GM19452 (cell line): ENCODE measurements at regions not wholly inside any gene's neighbourhood (a gene's known extent, or its start where the extent isn't known, plus 50 kb on each side); places are given as distances from the start of the nearest gene placed in this dataset.

Experiments
- ATAC-seq: cut with Tn5 transposase; IDR thresholded peaks from one replicate; pipeline ENCODE4 v1.9.1; 2021; ENCODE audit not compliant: unreplicated experiment

DNA sequence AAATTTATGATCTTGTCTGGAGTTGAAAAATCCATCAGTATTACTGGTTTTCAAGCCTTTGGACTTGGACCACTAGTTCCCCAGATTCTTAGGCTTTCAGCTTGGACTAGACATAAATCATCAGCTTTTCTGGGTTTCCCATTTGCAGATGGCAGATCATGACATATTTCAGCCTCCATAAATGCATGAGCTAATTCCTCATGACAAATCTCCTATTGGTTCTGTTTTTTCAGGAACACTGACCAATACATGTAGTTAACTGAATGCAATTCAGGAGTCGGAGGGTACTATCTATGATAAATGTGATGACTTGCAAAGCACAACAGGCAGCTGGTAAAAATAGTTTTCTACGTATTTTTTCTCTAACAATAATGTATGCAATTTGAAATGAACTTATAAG lies 635.6 kb downstream of the TRAM1L1 start:
- no peak for ATAC-seq

DNA sequence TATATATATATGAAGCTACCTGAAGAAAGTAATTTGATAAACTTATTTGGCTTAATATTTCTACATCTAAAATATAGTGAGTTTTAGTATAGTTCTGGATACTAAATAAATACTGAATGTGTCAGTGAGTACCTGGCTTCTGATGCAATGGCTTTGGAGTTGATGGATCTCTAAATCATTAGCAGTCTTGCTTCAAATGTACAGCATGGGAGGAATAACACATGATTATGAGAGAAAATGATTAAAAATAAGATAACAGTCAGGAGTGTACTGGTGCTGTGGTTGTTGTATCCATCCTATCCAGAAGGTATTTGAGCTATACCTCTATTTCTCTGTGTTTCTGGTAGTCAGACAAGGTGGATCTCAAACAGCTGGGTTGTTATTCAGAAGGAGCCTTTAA lies 641.3 kb downstream of the TRAM1L1 start:
- ATAC-seq, result no peak

DNA sequence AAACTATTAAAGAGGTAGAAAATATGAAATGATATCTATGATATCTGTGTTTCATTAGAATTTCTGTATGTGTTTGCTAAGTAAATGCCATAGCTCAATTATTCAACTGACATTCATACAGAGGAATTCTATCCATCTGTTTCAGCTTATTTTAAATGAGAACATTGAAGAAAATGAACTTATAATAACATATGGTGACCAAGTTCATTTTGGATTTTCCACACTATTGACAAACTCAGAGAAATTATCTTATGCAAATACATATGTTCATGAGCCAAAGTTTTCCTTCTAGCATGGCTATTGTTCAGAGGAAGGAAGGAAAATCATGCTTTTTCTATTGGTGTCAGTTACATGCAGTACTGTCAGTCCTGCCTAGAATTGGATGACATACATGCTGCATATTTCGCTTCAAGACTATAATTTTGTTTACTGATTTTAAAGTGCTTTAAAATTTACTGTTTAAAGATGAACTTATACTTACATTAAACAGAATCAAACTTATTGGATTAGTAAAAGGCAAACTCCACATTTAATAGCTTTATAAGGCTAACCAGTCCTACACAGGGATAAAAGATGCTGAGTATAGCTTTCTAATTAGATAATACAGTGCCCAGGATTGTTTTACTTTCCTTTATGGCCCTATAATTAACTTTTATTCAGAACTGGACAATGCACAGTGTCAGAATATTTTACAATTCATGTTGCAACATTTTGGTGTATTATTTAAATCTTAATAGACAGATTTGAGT lies 646.2 kb downstream of the TRAM1L1 start:
- ATAC-seq, result no peak

DNA sequence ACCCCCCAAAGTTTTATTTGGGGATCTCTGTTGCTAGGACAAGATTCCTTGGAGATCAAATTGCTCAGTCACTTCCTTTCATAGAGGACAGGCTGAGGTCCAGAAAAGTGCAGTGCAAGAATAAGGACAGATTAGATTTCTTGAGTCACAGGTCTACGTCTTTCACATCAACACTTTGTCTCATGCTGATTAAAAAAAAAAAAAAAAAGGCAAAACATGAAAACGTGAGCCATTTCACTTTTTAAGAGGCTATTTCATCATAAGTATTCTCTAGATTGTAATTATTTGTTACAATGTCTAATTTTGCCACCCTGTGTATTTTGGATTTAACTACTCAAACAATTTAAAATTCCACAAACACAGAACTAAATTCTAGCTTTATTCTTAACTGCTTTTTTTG lies 647.0 kb downstream of the TRAM1L1 start:
- no peak for ATAC-seq

DNA sequence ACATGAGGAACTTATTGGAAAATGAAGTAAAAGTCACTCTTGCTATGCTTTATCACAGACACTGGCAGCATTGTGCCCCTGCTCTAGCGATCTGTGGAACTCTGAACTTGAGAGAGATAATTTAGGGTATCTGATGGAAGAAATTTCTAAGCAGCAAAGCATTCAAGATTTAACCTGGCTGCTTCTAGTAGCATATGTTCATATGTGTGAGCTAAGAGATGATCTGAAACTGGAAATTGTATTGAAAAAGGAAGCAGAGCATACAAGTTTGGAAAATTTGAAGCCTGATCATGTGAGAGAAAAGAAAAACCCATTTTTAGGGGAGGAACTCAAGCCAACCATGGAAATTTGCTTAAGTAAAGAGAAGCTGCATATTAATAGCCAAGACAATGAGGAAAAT lies 657.7 kb downstream of the TRAM1L1 start:
- no peak for ATAC-seq

DNA sequence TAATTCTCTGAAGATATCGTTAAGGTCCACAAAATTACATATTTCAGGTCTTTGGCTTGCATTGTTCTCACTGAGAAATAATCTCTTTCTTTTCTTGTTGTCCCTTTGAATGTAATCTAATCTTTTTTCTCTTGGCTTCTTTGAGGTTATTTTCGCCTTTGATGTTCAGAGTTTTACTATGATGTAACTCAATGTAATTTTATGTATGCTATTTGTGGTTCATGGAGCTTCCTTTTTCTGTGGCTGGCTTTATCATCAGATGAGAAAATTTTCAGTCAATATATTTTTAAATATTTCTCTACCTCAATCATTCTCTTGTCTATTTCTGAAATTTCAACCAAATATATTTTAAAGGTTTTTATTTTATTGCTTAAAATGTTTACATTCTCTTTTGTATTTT lies 672.2 kb downstream of the TRAM1L1 start:
- no peak for ATAC-seq

DNA sequence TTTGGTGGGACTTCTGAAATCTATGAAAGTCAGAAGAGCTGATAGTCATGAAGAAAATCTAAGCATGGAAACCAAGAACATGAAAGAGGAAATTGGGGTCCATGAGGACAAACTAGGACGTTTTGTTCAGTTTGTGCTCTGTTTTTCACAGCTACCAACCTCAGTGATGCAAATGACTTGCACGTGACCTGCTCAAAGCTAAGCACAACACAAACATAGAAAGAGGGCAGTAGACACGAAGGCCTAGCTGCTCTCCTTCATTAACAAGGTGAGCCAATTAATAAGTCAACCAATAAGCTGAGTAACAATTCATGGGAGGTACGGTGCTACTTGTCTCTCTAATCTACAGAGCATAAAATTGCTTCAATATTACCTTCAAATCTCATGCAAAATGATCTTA lies 684.1 kb downstream of the TRAM1L1 start:
- no peak for ATAC-seq

DNA sequence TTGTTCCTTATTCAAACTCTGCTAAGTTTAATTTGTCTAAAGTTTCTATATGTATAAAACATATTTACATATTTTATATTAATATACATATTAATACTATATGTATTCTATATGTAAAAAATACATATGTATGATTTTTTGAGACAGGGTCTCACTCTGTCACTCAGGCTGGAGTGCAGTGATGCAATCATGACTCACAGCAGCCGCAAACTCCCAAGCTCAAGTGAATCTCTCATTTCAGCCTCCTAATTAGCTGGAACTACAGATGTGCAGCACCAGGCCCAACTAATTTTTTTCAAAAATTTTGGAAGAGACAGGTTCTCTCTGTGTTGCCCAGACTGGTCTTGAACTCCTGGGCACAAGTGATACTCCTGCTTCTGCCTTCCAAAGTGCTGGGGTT lies 684.9 kb downstream of the TRAM1L1 start:
- ATAC-seq, result no peak

DNA sequence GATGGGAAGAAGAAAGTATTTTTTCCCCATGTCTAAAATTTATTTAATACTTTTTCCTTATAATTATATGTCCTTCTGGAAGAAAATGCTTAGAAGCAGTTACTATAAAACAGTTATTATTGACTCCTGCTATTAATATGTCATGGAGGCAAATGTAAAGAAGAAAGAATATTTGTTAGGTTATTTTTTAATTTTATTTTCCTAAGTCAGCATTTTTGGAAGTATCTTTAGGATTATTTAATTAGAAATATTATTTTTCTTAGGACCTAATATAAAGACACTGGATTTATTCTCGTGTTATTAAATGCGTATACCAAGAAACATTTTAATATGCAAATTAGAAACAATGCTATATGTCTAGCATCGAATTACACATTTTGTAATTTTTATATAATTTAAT lies 687.7 kb downstream of the TRAM1L1 start:
- ATAC-seq, result no peak

DNA sequence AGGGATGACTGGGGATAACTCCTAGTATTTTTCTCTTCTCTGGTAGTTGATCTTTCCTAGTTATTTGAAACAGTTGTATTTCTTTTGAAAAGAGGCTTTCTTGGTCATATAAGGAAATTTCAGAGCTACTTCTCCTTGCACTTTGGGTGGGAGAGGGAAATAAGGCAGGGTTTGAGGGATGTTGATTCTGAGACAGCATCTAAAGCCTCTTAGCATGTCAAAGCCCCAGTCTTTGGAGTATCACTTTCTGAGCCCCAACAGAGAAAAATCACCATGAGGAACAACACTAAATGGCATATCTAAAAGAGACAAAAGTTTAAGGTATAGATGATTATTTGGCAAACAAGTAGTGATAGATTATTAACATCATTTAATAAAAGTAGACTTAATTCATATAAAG lies 688.1 kb downstream of the TRAM1L1 start:
- ATAC-seq, result no peak

DNA sequence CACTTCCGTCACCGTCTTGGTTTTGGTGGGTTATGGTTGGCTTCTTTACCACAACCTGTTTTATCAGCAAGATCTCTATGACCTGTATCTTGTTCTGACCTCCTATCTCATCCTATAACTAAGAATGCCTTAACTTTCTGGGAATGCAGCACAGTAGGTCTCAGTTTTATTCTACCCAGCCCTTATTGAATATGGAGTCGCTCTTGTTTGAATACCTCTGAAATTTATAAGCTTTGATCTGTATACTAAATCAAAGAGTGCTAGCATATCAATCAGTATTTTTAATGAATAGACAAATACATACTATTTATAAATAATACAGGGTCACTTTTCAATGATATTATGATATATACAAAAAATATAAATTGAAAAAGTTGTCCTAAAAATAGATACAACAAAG lies 690.0 kb downstream of the TRAM1L1 start:
- ATAC-seq, result no peak

DNA sequence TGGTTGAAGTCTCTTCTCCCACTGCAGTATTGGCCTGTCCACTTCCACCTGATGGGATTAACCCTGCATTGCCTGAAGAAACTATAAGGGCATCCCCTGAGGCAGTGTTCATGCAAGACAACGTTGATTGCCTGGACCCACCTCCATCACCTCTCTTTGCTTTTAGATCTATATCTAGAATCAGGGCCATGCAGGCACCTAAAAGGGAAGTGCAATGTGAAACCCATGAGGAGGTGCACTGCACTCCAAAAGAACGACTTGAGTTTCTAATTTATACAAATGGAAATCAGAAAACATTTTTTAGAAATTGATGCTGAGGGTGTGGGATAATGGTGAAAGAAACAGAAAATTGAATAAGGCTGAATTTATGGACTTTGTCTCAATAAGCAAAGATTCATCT lies 694.4 kb downstream of the TRAM1L1 start:
- no peak for ATAC-seq

DNA sequence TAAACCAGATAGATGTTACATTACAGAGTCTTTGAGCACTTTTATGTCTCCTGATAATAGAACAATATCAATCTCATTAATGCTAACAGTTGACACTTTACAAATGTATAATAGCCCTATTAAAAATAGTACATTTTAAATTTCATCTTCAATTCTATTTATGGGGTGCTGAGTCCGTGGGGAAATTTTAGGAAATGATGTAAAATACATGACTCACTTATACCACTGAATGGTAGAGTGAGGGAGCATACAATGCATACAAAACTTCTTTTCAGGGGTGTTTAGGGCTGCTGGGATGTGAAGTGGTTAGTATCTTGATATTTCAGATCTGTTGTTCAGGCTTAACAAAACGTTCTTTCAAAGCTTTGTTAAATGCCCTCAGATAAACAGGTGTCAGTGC lies 696.2 kb downstream of the TRAM1L1 start:
- no peak for ATAC-seq

DNA sequence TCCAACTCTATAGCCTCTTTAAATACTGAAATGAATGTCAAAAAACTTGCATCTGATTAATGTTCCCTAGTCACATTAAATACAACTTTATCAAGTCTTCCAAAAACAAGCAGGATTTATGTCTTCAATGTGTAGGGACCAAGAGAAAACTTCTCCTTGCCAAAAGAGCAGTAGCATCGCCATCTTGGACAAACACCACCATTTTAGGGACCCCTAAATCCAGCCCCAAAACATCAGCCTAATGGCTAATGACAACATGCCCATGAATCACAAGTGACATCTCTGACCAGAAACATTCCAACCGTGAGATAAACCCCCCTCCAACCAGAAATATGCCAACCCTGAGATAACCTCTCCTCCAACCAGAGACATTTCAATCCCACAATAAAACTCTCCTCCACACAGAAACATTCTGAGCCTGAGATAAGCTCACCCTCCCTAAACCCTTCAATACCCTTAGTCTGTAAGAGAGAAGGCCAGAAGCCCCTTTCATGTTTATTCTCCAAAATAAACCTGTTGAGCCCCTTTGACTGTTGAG lies 697.4 kb downstream of the TRAM1L1 start:
- ATAC-seq, result no peak

DNA sequence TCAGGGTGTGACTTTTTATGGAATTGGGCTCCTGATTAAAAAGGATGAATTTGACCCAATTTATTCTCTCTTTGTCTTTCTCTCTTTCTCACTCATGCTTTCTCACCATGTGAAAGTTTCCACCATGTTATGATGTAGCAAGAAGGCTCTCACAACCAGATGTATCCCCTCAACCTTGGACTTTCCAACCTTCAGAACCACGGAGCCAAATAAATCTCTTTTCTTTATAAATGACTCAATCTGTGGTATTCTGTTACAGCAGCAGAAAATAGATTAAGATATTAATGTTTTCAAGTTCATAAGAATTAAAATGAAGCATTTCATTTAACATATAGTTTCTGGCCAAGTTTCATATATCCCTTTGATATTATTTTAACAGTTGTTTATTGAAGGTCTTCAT lies 698.5 kb downstream of the TRAM1L1 start:
- no peak for ATAC-seq

DNA sequence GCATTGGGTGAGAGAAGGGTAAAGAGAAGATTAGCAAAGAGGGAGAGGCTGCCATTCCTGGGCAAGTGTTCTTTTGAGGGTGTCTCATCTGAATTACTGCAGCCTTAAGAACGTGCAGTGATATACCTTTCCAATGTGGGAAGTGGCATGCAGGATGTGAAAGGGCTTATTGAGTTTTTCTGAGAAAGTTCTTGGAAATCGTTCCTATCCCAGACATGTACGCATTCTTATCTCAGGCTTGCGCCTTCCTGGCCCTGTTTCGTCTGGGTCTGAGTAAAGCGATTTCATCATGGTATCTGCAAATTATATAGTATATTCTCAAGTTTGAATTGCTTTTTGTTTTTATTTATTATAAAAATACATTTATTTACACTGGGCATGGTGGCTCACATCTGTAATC lies 699.8 kb downstream of the TRAM1L1 start:
- ATAC-seq, result no peak

DNA sequence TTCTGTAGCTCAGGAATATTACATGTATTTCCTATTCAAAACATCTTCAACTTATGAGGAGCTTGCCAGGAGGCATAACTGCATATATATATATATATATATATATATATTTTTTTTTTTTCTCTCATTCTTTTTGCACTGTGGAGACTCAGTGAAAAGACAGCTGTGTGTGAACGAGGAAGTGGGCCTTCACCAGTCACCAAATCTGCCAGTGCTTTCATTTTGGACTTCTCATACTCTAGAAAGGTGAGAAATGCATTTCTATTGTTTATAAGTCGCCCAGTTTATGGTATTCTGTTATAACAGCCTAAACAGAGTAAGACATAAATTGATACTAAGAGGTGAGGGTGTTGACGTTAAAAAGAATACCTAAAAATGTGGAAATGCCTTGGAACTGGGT lies 710.6 kb downstream of the TRAM1L1 start:
- ATAC-seq, result no peak

DNA sequence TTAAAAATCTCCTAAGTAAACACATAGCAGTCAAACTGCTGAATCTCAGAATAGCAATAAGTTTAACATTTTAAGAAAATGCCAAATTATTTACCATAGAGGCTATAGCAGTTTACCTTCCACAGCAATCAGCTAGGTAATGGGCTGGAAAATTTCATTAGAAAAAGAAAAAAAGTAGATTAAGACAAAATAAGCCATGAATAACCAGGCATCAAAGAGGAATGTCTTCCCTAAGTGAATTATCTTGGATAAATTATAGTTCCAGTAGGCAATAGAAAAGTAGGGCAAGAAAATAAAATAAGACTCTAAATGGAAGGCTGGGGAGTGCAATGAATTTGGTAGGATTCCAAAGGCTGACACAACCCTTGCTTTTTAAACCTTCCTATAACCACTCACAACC lies 722.8 kb downstream of the TRAM1L1 start:
- ATAC-seq, result no peak

DNA sequence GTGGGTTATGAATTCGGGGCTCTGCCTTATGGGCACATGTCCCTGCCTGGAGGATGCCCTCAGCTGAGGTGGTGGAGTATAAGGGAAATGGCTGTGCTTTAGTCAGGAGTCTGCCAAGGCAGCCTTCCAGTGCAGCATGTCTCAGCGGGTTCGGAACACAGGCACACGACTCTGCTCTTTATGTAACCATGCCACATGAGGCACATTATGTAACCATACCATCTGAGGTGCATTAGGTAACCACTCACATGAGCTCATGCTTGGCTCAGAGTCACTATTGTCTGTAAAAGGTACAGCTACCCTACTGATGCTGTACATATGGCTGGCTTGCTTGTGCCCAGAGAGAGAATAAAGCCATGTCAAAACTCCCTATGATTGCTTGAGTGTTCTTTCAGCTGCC lies 723.6 kb downstream of the TRAM1L1 start:
- ATAC-seq, result no peak

DNA sequence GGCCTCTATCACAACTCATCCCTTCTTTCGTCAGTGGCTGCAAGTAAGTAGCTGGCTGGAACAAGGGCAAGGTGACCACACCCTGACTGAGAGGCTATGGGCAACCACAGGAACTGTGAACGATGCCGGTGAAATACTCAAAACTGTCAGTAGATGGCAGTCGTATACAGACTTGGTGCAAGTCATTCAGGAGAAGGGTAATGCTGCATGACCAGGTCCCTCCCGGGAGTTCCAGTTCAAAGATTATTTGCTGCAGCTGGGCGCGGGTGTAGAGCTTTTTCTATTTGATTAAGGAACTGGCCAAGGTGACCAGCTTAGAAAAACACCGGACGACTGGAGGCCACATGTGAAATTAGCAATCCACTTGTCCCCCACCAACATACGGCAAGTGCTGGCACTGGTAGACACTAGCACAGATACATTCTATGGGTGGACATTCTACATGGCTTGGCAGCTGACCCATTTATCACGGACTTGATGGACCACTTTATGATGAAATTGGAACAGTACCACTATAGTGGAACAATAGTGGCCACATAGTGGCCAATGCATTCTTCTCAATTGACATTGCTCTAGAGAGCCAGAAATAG lies 726.6 kb downstream of the TRAM1L1 start:
- ATAC-seq, result peak; percentile 99

DNA sequence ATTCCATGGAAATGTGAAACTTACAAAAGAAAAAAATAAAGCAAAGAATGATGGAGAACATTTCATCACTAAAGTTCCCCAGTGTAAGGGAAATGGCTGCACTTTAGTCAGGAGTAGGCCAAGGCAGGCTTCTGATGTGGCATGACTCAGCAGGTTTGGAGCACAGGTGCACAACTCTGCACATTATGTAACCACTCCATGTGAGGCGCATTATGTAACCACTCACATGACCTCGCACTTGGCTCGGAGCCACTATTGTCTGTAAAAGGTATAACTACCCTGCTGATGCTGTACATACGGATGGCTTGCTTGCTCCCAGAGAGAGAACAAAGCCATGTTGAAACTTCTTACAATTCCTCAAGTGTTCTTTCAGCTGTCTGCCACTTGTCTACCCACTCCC lies 727.6 kb downstream of the TRAM1L1 start:
- no peak for ATAC-seq

DNA sequence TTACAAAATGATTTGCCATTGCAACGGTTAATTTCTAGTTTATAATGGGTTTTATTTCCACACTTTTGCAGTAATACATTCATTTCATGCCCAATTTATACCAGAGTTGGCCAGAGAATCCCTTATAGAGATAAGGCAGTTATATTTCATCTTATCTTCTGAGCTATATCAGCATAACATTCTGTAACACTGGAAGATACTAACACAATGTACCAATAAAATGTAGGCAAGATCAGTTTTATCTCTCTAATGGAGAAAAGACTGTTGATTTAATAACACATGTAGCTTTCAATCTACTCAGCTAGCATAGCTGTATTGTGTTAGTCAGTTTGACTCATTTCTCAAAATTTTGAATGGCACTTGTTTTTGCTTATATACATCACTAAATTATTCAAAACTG lies 738.6 kb downstream of the TRAM1L1 start:
- ATAC-seq, result no peak

DNA sequence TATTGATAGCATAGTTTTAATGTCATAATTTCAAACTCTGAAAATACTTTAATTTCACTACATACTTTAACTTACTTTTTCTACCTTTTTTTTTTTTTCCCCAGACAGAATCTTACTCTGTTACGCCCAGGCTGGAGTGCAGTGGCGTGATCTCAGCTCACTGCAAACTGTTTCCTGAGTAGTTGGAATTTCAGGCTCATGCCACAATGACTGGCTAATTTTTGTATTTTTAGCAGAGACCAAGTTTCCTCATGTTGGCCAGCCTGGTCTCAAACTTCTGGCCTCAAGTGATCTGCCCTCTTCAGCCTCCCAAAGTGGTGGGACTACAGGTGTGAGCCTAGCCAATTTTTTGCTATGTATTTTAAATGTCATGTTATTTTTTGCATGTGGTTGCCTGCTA lies 741.6 kb downstream of the TRAM1L1 start:
- ATAC-seq, result no peak
